Lower lobe of right lung (tissue), 2 donors: ENCODE measurements at regions not wholly inside any gene's neighbourhood (a gene's known extent, or its start where the extent isn't known, plus 50 kb on each side); places are given as distances from the start of the nearest gene placed in this dataset.

ENCODE experiments used
- ATAC-seq, 2 donors: fragments of 200-7000 bp; cut with Tn5 transposase; one replicate each; pipeline ENCODE4 v1.9.1; 2020 to 2022; ENCODE audit warnings: mild to moderate bottlenecking in 2 of 2, moderate library complexity in 2 of 2
- DNase-seq: peaks from one replicate; pipeline ENCODE4 v3.0.0-alpha.2; 2020
- H3K27ac ChIP-seq: fragments of 200-600 bp; one replicate; pipeline ENCODE4 v1.8.0; 2022
- H3K27me3 ChIP-seq: fragments of 200-600 bp; one replicate; pipeline ENCODE4 v1.8.0; 2022; ENCODE audit warnings: low read depth
- H3K36me3 ChIP-seq: fragments of 200-600 bp; one replicate; pipeline ENCODE4 v1.8.0; 2022; ENCODE audit warnings: mild to moderate bottlenecking
- H3K4me1 ChIP-seq: fragments of 200-600 bp; one replicate; pipeline ENCODE4 v1.8.0; 2022
- H3K4me3 ChIP-seq: fragments of 200-600 bp; one replicate; pipeline ENCODE4 v1.8.0; 2022; ENCODE audit warnings: mild to moderate bottlenecking
- H3K9me3 ChIP-seq: fragments of 200-600 bp; one replicate; pipeline ENCODE4 v1.8.0; 2022
- CTCF ChIP-seq: fragments of 200-600 bp; IDR thresholded peaks from one replicate; pipeline ENCODE4 v1.8.0; 2022; ENCODE audit warnings: antibody characterized with exemption, mild to moderate bottlenecking
- intact Hi-C: fragments of 100-400 bp; cut with DNase I; formaldehyde crosslinking; loops from one replicate; pipeline ENCODE4 v1.11.0; 2022
- donor health status: DM: no; HTN: yes; CAD: no; lungs with severe emphysema.

- Histone ChIP-seq H3K9me3 (no peaks in the 10 kb centered on the region), H3K36me3 (no peaks in the 10 kb centered on the region), H3K4me3 (no peak overlapping the region), H3K4me1 (no peaks in the 10 kb centered on the region), H3K27me3 (no peaks in the 10 kb centered on the region), H3K27ac (no peak overlapping the region)
- TF ChIP-seq CTCF = no peak
- DNase-seq = no peak
- intact Hi-C loops = no loop called here
- ATAC-seq = no peak
Measured at GRCh38 chr14:26175658-26176057, 422.2 kb downstream of the NOVA1 start.

DNA sequence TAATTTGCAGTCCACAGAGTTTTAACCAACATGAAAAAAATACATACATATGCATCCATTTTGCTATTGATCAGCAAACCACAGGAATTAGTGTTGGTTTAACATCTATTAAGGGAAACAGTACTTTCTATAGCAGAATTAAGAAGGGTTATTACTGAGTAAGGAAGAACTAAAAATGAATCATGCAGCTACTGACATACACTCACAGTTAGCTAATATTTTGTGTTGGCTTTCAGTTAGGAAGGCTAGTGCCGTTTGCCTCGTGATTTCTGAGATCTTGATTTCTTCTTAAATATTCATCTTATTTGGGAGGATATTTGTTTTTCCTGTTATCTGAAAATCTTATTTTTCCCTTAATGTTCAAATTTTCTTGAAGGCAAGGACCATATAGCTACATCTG is 423.4 kb downstream of the NOVA1 start:
- DNase-seq = no peak
- Histone ChIP-seq H3K27me3 (no peaks in the 10 kb centered on the region), H3K27ac (no peak overlapping the region), H3K9me3 (no peaks in the 10 kb centered on the region), H3K4me1 (no peaks in the 10 kb centered on the region), H3K36me3 (no peaks in the 10 kb centered on the region), H3K4me3 (no peak overlapping the region)
- intact Hi-C loops = no loop called here
- no peak for TF ChIP-seq CTCF
- no peak for ATAC-seq

GRCh38 chr14:26173581-26174110 is 424.2 kb downstream of the NOVA1 start:
- H3K4me1 ChIP-seq = no peaks in the 10 kb centered on the region
- H3K27ac ChIP-seq = no peak overlapping the region
- no peaks in the 10 kb centered on the region for H3K27me3 ChIP-seq
- DNase-seq (no peak), ATAC-seq (no peak)
- intact Hi-C loops = no loop called here
- H3K4me3 ChIP-seq = no peak overlapping the region
- H3K9me3 ChIP-seq = no peaks in the 10 kb centered on the region
- no peak for TF ChIP-seq CTCF
- no peaks in the 10 kb centered on the region for H3K36me3 ChIP-seq

GRCh38 chr14:26172396-26172795 is 425.4 kb downstream of the NOVA1 start:
- ATAC-seq (no peak), DNase-seq (no peak)
- H3K9me3 ChIP-seq = no peaks in the 10 kb centered on the region
- intact Hi-C loops = no loop called here
- no peaks in the 10 kb centered on the region for H3K4me1 ChIP-seq
- H3K36me3 ChIP-seq = no peaks in the 10 kb centered on the region
- H3K4me3 ChIP-seq = no peak overlapping the region
- H3K27me3 ChIP-seq = no peaks in the 10 kb centered on the region
- no peak for TF ChIP-seq CTCF
- H3K27ac ChIP-seq = no peak overlapping the region

GRCh38 chr14:26170885-26171284 is 426.9 kb downstream of the NOVA1 start:
- intact Hi-C loops = no loop called here
- Histone ChIP-seq H3K4me3 (no peak overlapping the region), H3K4me1 (no peaks in the 10 kb centered on the region), H3K27ac (no peak overlapping the region), H3K36me3 (no peaks in the 10 kb centered on the region), H3K9me3 (no peaks in the 10 kb centered on the region), H3K27me3 (no peaks in the 10 kb centered on the region)
- no peak for TF ChIP-seq CTCF
- ATAC-seq = no peak
- DNase-seq = no peak

GRCh38 chr14:26163761-26164160 is 434.1 kb downstream of the NOVA1 start:
- Histone ChIP-seq H3K36me3 (no peaks in the 10 kb centered on the region), H3K4me3 (no peak overlapping the region), H3K27me3 (no peaks in the 10 kb centered on the region), H3K9me3 (peaks cover under 1% of the 10 kb centered on the region), H3K27ac (no peak overlapping the region), H3K4me1 (no peaks in the 10 kb centered on the region)
- intact Hi-C loops = no loop called here
- no peak for TF ChIP-seq CTCF
- ATAC-seq (no peak), DNase-seq (no peak)
